HG03460 (cell line): ENCODE measurements at regions not wholly inside any gene's neighbourhood (a gene's known extent, or its start where the extent isn't known, plus 50 kb on each side); places are given as distances from the start of the nearest gene placed in this dataset.
"Not testable (repeated sequence)": the region's sequence is repeated elsewhere in the genome, so short reads cannot be mapped to it uniquely, and the experiment has no call there.

Experiments
- ATAC-seq: cut with Tn5 transposase; IDR thresholded peaks from one replicate; pipeline ENCODE4 v1.9.1; 2021; ENCODE audit not compliant: unreplicated experiment

GRCh38 chr22:25448435-25449051, 115.9 kb upstream of the GRK3 start:
- ATAC-seq = peak; percentile 18

GRCh38 chr22:25449781-25450317, 114.6 kb upstream of the GRK3 start:
- ATAC-seq = no peak

GRCh38 chr22:25451480-25452114, 112.9 kb upstream of the GRK3 start:
- ATAC-seq = no peak

- no peak for ATAC-seq
Observed at GRCh38 chr22:25452116-25452700, 112.3 kb upstream of the GRK3 start.

GRCh38 chr22:25453058-25453457, 111.4 kb upstream of the GRK3 start:
- ATAC-seq = no peak

GRCh38 chr22:25453557-25453956, 110.9 kb upstream of the GRK3 start:
- no peak for ATAC-seq

- ATAC-seq = not testable (repeated sequence)
Observed at GRCh38 chr22:25456300-25457043, 108.0 kb upstream of the GRK3 start.

GRCh38 chr22:25458631-25459030, 105.8 kb upstream of the GRK3 start:
- not testable (repeated sequence) for ATAC-seq

- not testable (repeated sequence) for ATAC-seq
Observed at GRCh38 chr22:25460682-25461081, 103.8 kb upstream of the GRK3 start.

- ATAC-seq = no peak
Observed at GRCh38 chr22:25461301-25461700, 103.2 kb upstream of the GRK3 start.

GRCh38 chr22:25462474-25463346, 101.8 kb upstream of the GRK3 start:
- ATAC-seq = not testable (repeated sequence)

GRCh38 chr22:25463347-25463628, 101.2 kb upstream of the GRK3 start:
- not testable (repeated sequence) for ATAC-seq

- ATAC-seq = not testable (repeated sequence)
Observed at GRCh38 chr22:25464326-25464725, 100.1 kb upstream of the GRK3 start.

GRCh38 chr22:25465949-25466348, 98.5 kb upstream of the GRK3 start:
- no peak for ATAC-seq

- ATAC-seq = no peak
Observed at GRCh38 chr22:25472382-25472781, 92.1 kb upstream of the GRK3 start.

- no peak for ATAC-seq
Observed at GRCh38 chr22:25475257-25476022, 89.0 kb upstream of the GRK3 start.

GRCh38 chr22:25477358-25477757, 87.1 kb upstream of the GRK3 start:
- ATAC-seq = no peak

GRCh38 chr22:25478111-25478510, 86.4 kb upstream of the GRK3 start:
- ATAC-seq = no peak

- ATAC-seq = no peak
Observed at GRCh38 chr22:25478528-25478927, 85.9 kb upstream of the GRK3 start.

- ATAC-seq = not testable (repeated sequence)
Observed at GRCh38 chr22:25480868-25481267, 83.6 kb upstream of the GRK3 start.
